CD4-positive, alpha-beta T cell treated with Interleukin-15 for 1 hour (primary cell): ENCODE measurements at regions not wholly inside any gene's neighbourhood (a gene's known extent, or its start where the extent isn't known, plus 50 kb on each side); places are given as distances from the start of the nearest gene placed in this dataset.

Source experiments
- DNase-seq: peaks from one replicate; pipeline ENCODE4 v3.0.0-alpha.2; 2020

GRCh38 chr6:145051661-145052060, 683.7 kb downstream of the EPM2A start:
- DNase-seq = no peak

GRCh38 chr6:145055567-145055966, 679.8 kb downstream of the EPM2A start:
- DNase-seq = no peak

DNA sequence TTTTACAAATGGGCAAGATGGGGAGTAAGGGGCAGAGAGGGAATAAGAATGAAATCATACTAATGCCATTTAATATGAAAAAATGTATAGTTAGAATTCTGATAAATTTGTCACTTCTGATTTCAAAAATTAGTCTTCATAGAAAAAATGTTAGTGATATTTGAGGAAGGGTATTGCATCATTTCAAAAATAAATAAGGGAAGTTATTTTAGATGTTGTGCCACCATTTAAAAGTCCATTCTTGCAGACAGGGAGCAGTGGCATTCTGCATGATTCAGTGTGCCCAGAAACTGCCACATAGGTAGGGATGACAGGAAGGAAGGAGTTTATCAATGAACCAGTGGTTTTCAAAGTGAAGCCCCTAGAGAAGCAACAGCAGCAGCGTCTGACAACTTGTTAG, 674.6 kb downstream of the EPM2A start:
- DNase-seq = no peak

DNA sequence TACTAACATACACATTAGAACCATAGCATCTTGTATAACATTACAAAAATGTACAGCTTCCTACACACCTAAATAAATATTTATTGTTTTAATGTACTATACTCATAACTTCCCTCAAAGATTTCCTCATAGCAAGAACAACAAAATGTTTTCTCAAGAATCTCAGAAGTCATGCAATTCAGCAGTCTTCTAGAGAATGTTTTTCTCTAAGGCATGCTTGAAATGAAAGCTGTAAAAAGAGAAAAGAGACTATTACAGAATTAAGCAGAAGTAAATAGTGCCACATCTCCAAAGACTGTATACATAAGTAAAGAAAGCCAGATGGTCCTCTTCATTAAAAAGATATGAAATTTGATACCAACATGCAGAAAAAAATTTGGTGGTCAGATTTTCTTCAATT, 672.2 kb downstream of the EPM2A start:
- no peak for DNase-seq

DNA sequence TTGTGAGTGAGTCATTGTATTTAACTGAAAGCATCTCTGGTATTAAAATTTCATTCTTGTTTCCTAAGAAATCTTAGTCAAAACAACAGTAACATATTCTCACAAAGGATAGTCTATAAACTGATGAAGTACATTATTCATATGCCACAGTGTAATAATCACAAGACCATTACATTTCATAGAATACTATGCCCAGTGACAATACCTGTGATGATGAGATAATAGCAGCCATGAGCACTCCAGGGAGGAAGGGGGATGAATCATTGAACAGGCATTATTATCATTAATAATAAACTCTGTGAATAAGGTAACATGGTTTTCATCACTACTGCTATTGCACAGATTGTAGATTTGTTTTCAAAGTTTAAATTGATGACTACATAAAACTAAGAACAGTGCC, 667.9 kb downstream of the EPM2A start:
- DNase-seq = no peak

DNA sequence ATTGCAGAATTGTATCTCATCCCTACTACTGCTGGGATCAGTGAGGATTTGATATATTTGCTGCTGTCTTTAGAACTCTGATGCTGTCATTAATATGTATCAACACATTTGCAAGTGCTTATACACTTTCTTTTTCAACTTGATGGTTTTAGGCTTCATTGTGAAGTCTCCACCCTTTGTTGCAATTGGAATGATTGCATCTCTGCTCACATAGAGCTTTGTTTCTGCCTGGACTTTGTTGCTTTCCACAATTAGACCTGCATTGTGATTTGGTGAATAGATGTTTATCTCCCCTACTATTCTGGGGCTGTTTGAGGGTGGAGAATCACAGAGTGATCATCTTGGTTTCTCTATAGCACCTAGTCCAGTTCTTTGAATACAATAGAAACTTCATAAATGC, 666.7 kb downstream of the EPM2A start:
- no peak for DNase-seq

- no peak for DNase-seq
Observed at GRCh38 chr6:145069966-145070365, 665.4 kb downstream of the EPM2A start.

- DNase-seq = no peak
Observed at GRCh38 chr6:145070791-145071190, 664.5 kb downstream of the EPM2A start.

GRCh38 chr6:145071836-145072235, 663.5 kb downstream of the EPM2A start:
- no peak for DNase-seq

DNA sequence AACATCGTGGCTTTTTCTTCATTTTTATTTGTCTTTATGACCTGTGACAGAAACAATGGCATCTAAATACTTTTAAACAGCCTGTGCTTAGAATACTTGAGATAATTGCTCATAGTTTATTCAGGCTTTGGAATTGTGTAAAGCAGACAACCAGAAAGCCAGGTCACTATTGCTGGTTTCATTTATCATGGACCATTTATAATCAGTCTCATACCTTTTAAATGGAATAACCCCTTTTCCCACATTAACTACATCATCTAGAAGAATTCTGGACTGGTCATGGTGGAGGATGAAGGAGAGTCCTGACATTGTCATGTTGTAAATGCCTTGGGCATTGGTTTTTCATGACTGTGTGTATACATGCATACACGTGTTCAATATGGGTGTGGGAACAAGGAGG, 661.5 kb downstream of the EPM2A start:
- DNase-seq = no peak

DNA sequence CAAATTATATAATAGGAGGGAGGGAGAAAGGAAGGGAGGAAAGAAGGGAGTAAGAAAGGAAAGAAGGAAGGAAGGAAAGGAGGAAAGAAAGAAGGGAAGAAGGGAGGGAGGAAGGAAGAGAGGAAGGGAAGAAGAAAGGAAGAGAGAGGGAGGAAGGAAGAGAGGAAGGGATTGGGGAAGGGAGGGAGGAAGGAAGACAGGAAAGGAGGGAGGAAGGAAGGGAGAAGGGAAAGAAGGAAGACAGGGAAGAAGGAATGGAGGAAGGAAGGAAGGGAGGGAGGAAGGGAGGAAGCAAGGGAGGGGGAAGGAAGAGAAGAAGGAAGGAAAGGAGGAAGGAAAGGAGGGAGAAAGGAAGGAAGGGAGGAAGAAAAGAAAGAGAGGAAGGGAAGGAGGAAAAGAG, 660.5 kb downstream of the EPM2A start:
- DNase-seq = no peak

- DNase-seq = no peak
Observed at GRCh38 chr6:145075425-145075824, 659.9 kb downstream of the EPM2A start.

DNA sequence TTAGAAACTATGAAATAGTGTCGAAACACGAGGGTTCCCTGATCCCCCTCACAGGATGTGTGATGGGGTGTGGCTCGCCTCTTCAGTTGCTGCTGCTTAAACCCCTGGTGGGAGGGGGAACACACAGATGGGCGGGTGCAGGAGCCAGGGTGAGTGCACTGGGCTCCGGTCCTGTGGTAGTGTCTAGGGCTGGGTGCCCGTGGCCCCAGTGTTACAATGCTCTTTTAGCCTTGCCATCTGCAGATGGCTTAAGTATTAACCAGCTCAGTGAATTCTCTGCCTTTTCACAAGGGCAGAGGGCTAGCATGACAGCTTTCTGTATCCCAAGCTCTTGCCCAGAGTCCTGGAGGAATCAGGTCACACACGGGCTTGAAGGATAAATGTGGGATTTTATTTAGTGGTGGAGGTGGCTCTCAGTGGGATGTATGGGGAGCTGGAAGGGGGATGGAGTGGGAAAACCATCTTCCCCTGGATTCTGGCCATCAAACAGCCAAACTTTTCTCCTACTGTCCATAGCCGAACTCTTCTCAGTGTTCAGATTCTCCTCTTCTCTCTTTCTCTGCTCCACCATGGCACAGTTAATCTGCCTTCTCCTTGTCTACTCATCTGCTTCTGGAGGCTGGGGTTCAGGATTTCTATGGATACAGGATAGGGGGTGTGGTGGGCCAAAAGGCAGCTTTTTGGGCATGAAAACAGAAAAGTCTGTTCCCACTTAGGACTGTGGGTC, 659.0 kb downstream of the EPM2A start:
- no peak for DNase-seq

- no peak for DNase-seq
Observed at GRCh38 chr6:145077382-145077781, 657.9 kb downstream of the EPM2A start.

DNA sequence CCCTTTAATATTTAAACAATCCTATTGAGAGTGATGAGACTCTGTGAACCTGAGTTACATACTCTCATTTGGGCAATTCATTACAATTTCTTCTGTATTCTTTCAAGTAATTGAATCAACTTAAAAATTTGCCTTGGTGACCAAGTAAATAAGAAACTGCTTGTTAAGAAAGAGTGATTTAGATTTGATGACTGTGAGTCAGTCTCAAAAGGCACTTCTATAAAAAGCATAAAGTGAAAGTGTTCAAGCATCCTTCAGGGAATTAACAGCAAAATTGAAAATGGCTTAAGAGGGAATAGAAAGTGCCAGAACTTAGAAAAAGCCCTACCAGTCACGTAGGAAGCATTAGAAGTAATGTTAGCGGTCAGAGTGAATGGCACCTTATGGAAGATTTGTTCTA, 654.7 kb downstream of the EPM2A start:
- DNase-seq = no peak

DNA sequence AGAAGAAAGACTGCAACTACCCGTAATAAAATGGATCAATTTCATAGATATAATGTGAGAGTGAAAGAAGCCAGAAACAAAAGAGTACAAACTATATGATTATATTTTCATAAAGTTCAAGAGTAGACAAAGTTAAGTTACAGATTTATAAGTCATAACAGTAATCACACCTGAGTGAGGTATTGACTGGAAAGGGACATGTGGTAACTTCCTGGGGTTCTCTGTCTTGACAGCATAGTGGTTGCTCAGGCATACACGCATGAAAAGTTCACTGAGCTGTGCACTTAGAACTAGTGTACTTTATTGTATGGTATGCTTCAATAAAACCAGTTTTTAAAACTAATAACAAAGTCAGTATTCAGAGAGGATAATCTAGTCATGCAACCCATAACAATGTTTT, 653.6 kb downstream of the EPM2A start:
- DNase-seq = no peak

GRCh38 chr6:145082359-145082758, 653.0 kb downstream of the EPM2A start:
- DNase-seq = no peak

GRCh38 chr6:145086197-145086596, 649.1 kb downstream of the EPM2A start:
- DNase-seq = no peak

DNA sequence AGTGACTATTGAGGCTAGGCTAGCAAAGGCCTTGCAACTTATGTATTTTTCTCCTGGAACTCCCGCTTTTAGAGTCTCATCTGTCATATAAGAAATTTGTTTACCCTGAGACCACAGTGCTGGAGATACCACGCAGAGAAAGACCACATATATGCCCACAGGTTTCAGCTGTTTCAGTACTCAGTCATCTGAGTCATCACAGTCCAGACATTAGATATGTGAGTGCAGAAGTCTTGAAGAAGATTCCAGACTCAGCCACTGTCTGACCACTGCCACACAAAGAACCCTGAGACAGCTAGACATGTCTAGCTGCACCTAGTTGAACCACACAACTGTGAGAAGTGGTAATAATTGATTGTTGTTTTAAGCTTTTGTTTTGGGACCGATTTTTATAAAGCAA, 648.3 kb downstream of the EPM2A start:
- no peak for DNase-seq

DNA sequence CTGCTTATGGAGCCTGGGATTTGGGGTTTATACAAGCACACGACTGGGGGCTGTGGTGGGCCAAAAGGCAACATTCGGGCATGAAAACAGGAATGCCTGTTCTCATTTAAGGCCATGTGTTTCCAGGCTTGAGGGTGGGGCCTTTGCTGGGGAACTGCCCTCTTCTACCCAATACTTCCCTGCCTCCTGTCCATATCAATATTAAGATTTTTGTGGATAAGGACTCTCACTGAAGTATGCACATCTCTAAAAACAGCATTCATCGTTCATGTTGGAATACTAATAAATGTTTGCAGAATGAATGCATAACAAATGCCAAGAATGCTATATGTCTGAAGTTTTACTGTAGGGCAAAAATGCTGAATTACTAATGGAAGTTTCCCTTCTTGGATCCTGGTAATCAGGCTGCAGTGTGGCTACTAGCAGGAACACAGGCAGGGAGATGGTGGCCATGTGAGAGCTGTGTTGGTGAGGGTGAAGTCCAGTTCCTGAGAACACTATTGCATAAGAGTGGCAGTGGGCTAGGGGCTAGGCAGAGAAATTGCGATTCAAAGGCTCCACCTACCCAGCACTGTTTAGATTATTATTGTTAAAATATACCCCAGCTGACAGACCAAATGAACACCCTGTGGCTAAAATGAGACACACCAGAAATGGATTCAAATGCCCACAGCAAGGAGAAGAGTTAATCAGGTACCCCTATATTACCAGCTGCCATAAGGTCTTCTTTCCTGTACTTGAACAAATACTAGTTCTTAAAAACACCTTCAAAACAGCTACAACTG, 644.3 kb downstream of the EPM2A start:
- no peak for DNase-seq

GRCh38 chr6:145091586-145092142, 643.7 kb downstream of the EPM2A start:
- DNase-seq = no peak

DNA sequence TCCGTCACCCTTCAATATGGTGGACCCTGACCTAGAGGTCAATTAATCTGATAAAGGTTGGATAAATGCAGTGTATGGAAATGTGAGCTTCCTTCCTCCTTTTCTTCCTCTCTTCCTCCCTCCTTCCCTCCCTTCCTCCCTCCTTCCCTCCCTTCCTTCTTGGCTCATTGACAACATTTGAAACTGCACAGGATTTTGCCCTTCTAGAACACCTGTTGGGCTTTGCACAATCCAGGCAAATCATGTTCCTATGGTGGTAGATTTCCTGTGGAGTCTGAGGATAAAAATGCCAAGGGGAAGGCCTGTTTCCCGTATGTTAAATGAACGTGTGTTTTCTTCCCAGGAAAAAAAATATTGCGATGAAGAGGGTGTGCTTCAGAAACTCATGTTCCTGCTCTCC, 642.8 kb downstream of the EPM2A start:
- DNase-seq = no peak

DNA sequence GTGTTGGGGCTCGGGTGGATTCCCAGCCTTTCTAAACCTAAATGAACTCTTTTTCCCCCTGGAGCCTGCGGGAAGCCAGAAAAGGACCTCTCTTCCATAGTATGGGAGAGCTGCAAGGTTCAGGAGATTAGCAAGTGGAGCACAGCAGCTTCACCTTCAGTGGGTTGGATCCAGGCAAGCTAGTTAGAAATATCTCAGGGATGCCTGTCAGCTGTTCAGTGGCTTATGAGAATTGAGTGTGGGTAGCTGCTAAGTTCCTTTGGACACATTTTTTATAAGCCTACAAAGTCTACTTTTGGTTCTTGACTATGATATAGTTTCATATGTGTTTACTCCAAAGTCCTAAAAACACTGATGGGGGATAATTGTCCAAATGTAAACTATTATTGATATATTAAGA, 642.1 kb downstream of the EPM2A start:
- DNase-seq = no peak

GRCh38 chr6:145096846-145097245, 638.5 kb downstream of the EPM2A start:
- DNase-seq = no peak
